Liver (tissue), 8 donors: ENCODE measurements at regions not wholly inside any gene's neighbourhood (a gene's known extent, or its start where the extent isn't known, plus 50 kb on each side); places are given as distances from the start of the nearest gene placed in this dataset.

Experiments used
- DNase-seq: peaks from one replicate; pipeline ENCODE4 v3.0.0-alpha.2; 2017; ENCODE audit warnings: low spot score
- H3K27ac ChIP-seq, 2 donors: one replicate each; pipeline ENCODE4 v1.7.0; 2013; ENCODE audit warnings: inconsistent platforms in 2 of 2, low read length in 2 of 2, control low read depth in 1 of 2, low read depth in 1 of 2, mild to moderate bottlenecking in 1 of 2
- H3K27me3 ChIP-seq, 4 donors: one replicate each; pipeline versions ENCODE4 v1.6.1 to v1.7.0; 2013; ENCODE audit warnings: low read length in 3 of 4, inconsistent platforms in 1 of 4, mild to moderate bottlenecking in 1 of 4, moderate library complexity in 1 of 4; ENCODE audit not compliant: control insufficient read depth in 4 of 4, insufficient read depth in 4 of 4
- H3K36me3 ChIP-seq, 4 donors: one replicate each; pipeline versions ENCODE4 v1.6.1 to v1.7.0; 2013; ENCODE audit warnings: low read length in 3 of 4, mild to moderate bottlenecking in 3 of 4, low read depth in 1 of 4, moderate library complexity in 1 of 4; ENCODE audit not compliant: control insufficient read depth in 4 of 4, insufficient read depth in 3 of 4
- H3K4me1 ChIP-seq, 4 donors: one replicate each; pipeline versions ENCODE4 v1.6.1 to v1.7.0; 2013; ENCODE audit warnings: low read length in 3 of 4, mild to moderate bottlenecking in 3 of 4, moderate library complexity in 1 of 4; ENCODE audit not compliant: control insufficient read depth in 4 of 4, insufficient read depth in 4 of 4
- H3K4me3 ChIP-seq, 3 donors: one replicate each; pipeline versions ENCODE4 v1.6.1 to v1.7.0; 2013; ENCODE audit warnings: low read length in 3 of 3, control low read depth in 1 of 3, low read depth in 1 of 3, mild to moderate bottlenecking in 1 of 3
- H3K9ac ChIP-seq, 2 donors: one replicate each; pipeline ENCODE4 v1.7.0; 2013; ENCODE audit warnings: low read length in 2 of 2, mild to moderate bottlenecking in 2 of 2, moderate library complexity in 2 of 2, control low read depth in 1 of 2, low read depth in 1 of 2
- H3K9me3 ChIP-seq, 4 donors: one replicate each; pipeline versions ENCODE4 v1.6.1 to v1.7.0; 2013; ENCODE audit warnings: low read length in 3 of 4; ENCODE audit not compliant: control insufficient read depth in 4 of 4
- ATF3 ChIP-seq: IDR thresholded peaks from 2 replicates; pipeline ENCODE4 v1.6.1; 2016; ENCODE audit warnings: antibody characterized with exemption
- CTCF ChIP-seq: fragments of 150-350 bp; IDR thresholded peaks from 2 replicates; pipeline ENCODE4 v1.5.1; 2017; ENCODE audit warnings: improper control_type of control experiment, low read depth, low read length; ENCODE audit not compliant: missing input control
- EGR1 ChIP-seq, 2 donors: IDR thresholded peaks; 2 replicates each; pipeline ENCODE4 v1.6.1; 2016 to 2018; ENCODE audit warnings: antibody characterized with exemption in 2 of 2, low read depth in 2 of 2
- FOXA1 ChIP-seq: IDR thresholded peaks from 2 replicates; pipeline ENCODE4 v1.6.1; 2016; ENCODE audit warnings: antibody characterized with exemption
- FOXA2 ChIP-seq: IDR thresholded peaks from 2 replicates; pipeline ENCODE4 v1.6.1; 2016; ENCODE audit warnings: antibody characterized with exemption
- GABPA ChIP-seq, 2 donors: IDR thresholded peaks in 1 of 2; conservative IDR thresholded peaks in 1 of 2; 2 replicates each; pipeline ENCODE4 v1.6.1; 2016; ENCODE audit warnings: antibody characterized with exemption in 2 of 2, mild to moderate bottlenecking in 1 of 2, moderate library complexity in 1 of 2
- HNF4A ChIP-seq, 2 donors: conservative IDR thresholded peaks; 2 replicates each; pipeline ENCODE4 v1.6.1; 2016; ENCODE audit warnings: antibody characterized with exemption in 2 of 2, mild to moderate bottlenecking in 2 of 2
- HNF4G ChIP-seq: IDR thresholded peaks from 2 replicates; pipeline ENCODE4 v1.6.1; 2016; ENCODE audit warnings: antibody characterized with exemption
- JUND ChIP-seq, 2 donors: IDR thresholded peaks; 2 replicates each; pipeline ENCODE4 v1.6.1; 2016; ENCODE audit warnings: antibody characterized with exemption in 2 of 2
- MAX ChIP-seq: IDR thresholded peaks from 2 replicates; pipeline ENCODE4 v1.6.1; 2016; ENCODE audit warnings: antibody characterized with exemption
- NR2F2 ChIP-seq: IDR thresholded peaks from 2 replicates; pipeline ENCODE4 v1.6.1; 2016; ENCODE audit warnings: antibody characterized with exemption
- RAD21 ChIP-seq, 2 donors: IDR thresholded peaks; 2 replicates each; pipeline ENCODE4 v1.6.1; 2016; ENCODE audit warnings: antibody characterized with exemption in 2 of 2, mild to moderate bottlenecking in 2 of 2
- REST ChIP-seq: IDR thresholded peaks from 2 replicates; pipeline ENCODE4 v1.6.1; 2016; ENCODE audit warnings: antibody characterized with exemption, mild to moderate bottlenecking
- RXRA ChIP-seq, 2 donors: IDR thresholded peaks; 2 replicates each; pipeline ENCODE4 v1.6.1; 2017 to 2018; ENCODE audit warnings: antibody characterized with exemption in 2 of 2, mild to moderate bottlenecking in 1 of 2
- SP1 ChIP-seq: IDR thresholded peaks from 2 replicates; pipeline ENCODE4 v1.6.1; 2018; ENCODE audit warnings: antibody characterized with exemption, mild to moderate bottlenecking
- TAF1 ChIP-seq: conservative IDR thresholded peaks from 2 replicates; pipeline ENCODE4 v1.6.1; 2016; ENCODE audit warnings: antibody characterized with exemption, mild to moderate bottlenecking
- YY1 ChIP-seq: IDR thresholded peaks from 2 replicates; pipeline ENCODE4 v1.6.1; 2016; ENCODE audit warnings: antibody characterized with exemption, mild to moderate bottlenecking
- ZBTB33 ChIP-seq: IDR thresholded peaks from 2 replicates; pipeline ENCODE4 v1.6.1; 2016; ENCODE audit warnings: antibody characterized with exemption
- WGBS: extraction: QIAGEN DNeasy Blood & Tissue Kit; methylation state at CpG from one replicate; pipeline ENCODE4 v1.1.7; 2013; 5-methylcytosine and 5-hydroxymethylcytosine counted together
- donor health status: healthy.
- donor health status: healthy.
- donor health status: healthy.
- donor health status: healthy.
- donor health status: healthy.

GRCh38 chr2:59585655-59586054, 967.8 kb downstream of the BCL11A start:
- Histone ChIP-seq H3K9me3 (no peaks in the 10 kb centered on the region), H3K36me3 (no peaks in the 10 kb centered on the region), H3K27ac (no peak overlapping the region), H3K9ac (no peak overlapping the region), H3K27me3 (peaks cover 0 to 4% (median 0%) of the 10 kb centered on the region in 4 donors), H3K4me3 (no peak overlapping the region), H3K4me1 (no peaks in the 10 kb centered on the region)
- DNase-seq = no peak
- no peak for TF ChIP-seq GABPA (IDR thresholded peaks at IDR 0.05 in 1 of 2, conservative IDR thresholded peaks at IDR 0.05 in 1 of 2)
- no peak for TF ChIP-seq TAF1
- no peak for TF ChIP-seq RXRA (IDR thresholded peaks at IDR 0.05)
- TF ChIP-seq FOXA2 = no peak
- no peak for TF ChIP-seq MAX
- no peak for TF ChIP-seq NR2F2
- no peak for TF ChIP-seq EGR1 (IDR thresholded peaks at IDR 0.05; ENCODE audit: low read depth in 2 of 2)
- TF ChIP-seq HNF4G = no peak
- no peak for TF ChIP-seq FOXA1
- TF ChIP-seq JUND (IDR thresholded peaks at IDR 0.05) = no peak
- no peak for TF ChIP-seq YY1
- TF ChIP-seq SP1 = no peak
- no peak for TF ChIP-seq RAD21 (IDR thresholded peaks at IDR 0.05)
- 40% methylated on average over 6 of the region's 6 CpGs for WGBS

- Histone ChIP-seq H3K9me3 (no peaks in the 10 kb centered on the region), H3K36me3 (no peaks in the 10 kb centered on the region), H3K27me3 (peaks cover 0 to 4% (median 0%) of the 10 kb centered on the region in 4 donors), H3K4me1 (no peaks in the 10 kb centered on the region), H3K27ac (no peak overlapping the region), H3K4me3 (no peak overlapping the region), H3K9ac (no peak overlapping the region)
- WGBS = 98% methylated on average over 1 of the region's 1 CpG
- TF ChIP-seq FOXA2 (no peak), CTCF (no peak), HNF4G (no peak), GABPA (IDR thresholded peaks at IDR 0.05 in 1 of 2, conservative IDR thresholded peaks at IDR 0.05 in 1 of 2) (no peak), MAX (no peak), RXRA (IDR thresholded peaks at IDR 0.05) (no peak), NR2F2 (no peak), ATF3 (no peak), JUND (IDR thresholded peaks at IDR 0.05) (no peak), RAD21 (IDR thresholded peaks at IDR 0.05) (no peak), REST (no peak), FOXA1 (no peak), TAF1 (no peak), ZBTB33 (no peak), YY1 (no peak), SP1 (no peak), HNF4A (conservative IDR thresholded peaks at IDR 0.05) (no peak), EGR1 (IDR thresholded peaks at IDR 0.05; ENCODE audit: low read depth in 2 of 2) (no peak)
- no peak for DNase-seq
Observed at GRCh38 chr2:59584958-59585357, 968.5 kb downstream of the BCL11A start.
